ENCODE measurements at regions not wholly inside any gene's neighbourhood (a gene's known extent, or its start where the extent isn't known, plus 50 kb on each side); places are given as distances from the start of the nearest gene placed in this dataset.
A peak's percentile ranks its signal among the peaks of the same experiment; 100 is the strongest.

DNA sequence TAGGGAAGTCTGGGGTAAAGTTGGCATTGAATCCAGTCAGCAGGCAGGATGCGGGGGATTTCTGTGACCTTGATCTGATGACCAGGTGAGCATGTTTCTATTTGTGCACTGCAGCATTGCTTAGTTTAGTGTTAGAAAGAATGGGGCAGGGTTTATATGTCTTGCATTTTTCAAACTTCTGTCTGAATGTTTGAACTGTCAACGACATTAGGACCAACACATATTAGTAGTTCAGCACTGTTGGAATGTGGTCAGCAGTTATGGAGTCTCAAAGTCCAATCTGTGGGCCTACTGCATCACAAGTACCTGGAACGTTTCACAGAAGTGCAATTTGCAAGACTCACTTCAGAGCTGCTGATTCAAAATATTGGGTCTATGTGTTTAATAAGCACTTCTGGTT lies 276.6 kb upstream of the BMP2 start:
- Histone ChIP-seq H3K9me3 (no peaks in the 10 kb centered on the region), H3K4me3 (no peak overlapping the region), H3K36me3 (no peaks in the 10 kb centered on the region), H3K4me1 (peaks cover 0 to 6% (median 0%) of the 10 kb centered on the region in 4 donors), H3K27me3 (no peaks in the 10 kb centered on the region), H3K27ac (no peak overlapping the region)
- WGBS, 5 donors, result 44 to 56% (median 47%) methylated on average over 3 of the region's 3 CpGs
- peak in 1 of 2 donors; percentile 77 for DNase-seq
- intact Hi-C loops (cut with DNase I; ENCODE audit: low total_unique reads), result no loop called here
- TF ChIP-seq EP300 (IDR thresholded peaks at IDR 0.05) (no peak), POLR2A (IDR thresholded peaks at IDR 0.05) (no peak), POLR2AphosphoS5 (IDR thresholded peaks at IDR 0.05) (no peak)
- TF ChIP-seq, protein P1, sequence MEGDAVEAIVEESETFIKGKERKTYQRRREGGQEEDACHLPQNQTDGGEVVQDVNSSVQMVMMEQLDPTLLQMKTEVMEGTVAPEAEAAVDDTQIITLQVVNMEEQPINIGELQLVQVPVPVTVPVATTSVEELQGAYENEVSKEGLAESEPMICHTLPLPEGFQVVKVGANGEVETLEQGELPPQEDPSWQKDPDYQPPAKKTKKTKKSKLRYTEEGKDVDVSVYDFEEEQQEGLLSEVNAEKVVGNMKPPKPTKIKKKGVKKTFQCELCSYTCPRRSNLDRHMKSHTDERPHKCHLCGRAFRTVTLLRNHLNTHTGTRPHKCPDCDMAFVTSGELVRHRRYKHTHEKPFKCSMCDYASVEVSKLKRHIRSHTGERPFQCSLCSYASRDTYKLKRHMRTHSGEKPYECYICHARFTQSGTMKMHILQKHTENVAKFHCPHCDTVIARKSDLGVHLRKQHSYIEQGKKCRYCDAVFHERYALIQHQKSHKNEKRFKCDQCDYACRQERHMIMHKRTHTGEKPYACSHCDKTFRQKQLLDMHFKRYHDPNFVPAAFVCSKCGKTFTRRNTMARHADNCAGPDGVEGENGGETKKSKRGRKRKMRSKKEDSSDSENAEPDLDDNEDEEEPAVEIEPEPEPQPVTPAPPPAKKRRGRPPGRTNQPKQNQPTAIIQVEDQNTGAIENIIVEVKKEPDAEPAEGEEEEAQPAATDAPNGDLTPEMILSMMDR (IDR thresholded peaks at IDR 0.05), result no peak

DNA sequence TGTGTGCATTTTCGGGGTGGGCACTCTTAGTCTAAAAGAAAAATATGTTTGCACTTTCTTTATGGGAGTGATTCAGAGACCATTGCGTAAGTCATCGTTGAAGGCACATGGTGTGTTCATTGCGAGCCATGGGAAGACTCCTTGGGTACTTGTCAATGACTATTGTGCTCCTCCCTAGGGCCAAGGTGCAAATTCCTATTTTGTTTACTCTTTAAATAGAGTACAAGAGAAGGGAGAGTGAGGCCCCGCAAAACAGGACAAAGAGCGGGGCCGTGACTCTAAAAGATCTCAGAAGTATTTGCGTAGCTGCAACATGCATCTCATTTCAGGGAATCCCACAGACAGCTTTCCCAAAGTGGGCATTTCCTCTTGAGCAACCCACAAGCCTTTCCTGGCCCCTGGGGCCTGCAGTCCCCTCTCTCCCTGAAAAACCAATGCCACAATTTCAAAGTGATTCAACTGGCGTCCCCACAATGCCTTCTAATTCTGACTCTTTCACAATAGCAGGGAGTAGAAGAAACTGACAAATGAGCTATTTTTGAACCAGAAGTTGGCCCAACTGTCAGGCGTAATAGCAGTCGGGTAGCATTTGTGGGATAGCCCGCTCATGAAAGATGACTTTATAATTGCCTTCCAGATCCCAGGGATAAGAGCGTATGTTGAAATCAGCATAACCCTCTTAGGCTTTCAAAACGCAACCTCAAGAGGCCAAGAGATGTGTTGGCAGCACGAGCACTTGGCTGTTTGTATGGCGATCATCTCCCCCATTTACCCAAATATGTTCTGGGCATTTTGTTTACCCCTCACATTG lies 277.9 kb upstream of the BMP2 start:
- WGBS, 5 donors, result 64 to 75% (median 72%) methylated on average over 16 of the region's 16 CpGs
- no peak for TF ChIP-seq EP300 (IDR thresholded peaks at IDR 0.05)
- TF ChIP-seq, protein P1 (IDR thresholded peaks at IDR 0.05), result no peak
- no peak for TF ChIP-seq POLR2A (IDR thresholded peaks at IDR 0.05)
- no peak for TF ChIP-seq POLR2AphosphoS5 (IDR thresholded peaks at IDR 0.05)
- intact Hi-C loops (cut with DNase I; ENCODE audit: low total_unique reads), result no loop called here
- H3K9me3 ChIP-seq, result no peaks in the 10 kb centered on the region
- no peak overlapping the region for H3K27ac ChIP-seq
- H3K36me3 ChIP-seq, result no peaks in the 10 kb centered on the region
- peaks cover 0 to 6% (median 0%) of the 10 kb centered on the region in 4 donors for H3K4me1 ChIP-seq
- peak in 1 of 2 donors; percentile 26 for DNase-seq
- no peaks in the 10 kb centered on the region for H3K27me3 ChIP-seq
- no peak overlapping the region for H3K4me3 ChIP-seq

DNA sequence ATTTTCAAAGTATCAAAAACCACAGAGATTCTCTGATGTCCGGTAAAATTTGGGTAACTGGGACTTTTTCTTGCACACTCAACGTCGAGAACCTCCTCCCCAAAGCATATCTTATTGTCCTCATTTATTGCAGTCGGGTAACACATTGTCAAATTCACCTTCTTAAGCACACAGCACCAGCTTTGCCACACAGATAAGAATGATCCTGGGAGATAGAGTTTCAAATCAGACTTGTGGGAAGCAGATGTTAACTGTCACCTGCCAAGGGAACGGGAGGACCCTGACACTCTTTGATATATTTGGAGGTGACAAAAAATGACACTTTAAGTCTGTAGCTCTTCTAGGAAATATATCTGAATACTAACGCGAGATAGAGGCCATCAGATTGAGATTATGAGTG lies 282.1 kb upstream of the BMP2 start:
- Histone ChIP-seq H3K4me3 (no peak overlapping the region), H3K9me3 (no peaks in the 10 kb centered on the region), H3K27me3 (no peaks in the 10 kb centered on the region), H3K4me1 (no peaks in the 10 kb centered on the region), H3K27ac (no peak overlapping the region), H3K36me3 (no peaks in the 10 kb centered on the region)
- TF ChIP-seq POLR2A (IDR thresholded peaks at IDR 0.05) (no peak), POLR2AphosphoS5 (IDR thresholded peaks at IDR 0.05) (no peak), EP300 (IDR thresholded peaks at IDR 0.05) (no peak)
- TF ChIP-seq, protein P1 (IDR thresholded peaks at IDR 0.05), result no peak
- 34 to 57% (median 45%) methylated on average over 7 of the region's 7 CpGs for WGBS, 5 donors
- DNase-seq, result no peak
- intact Hi-C loops (cut with DNase I; ENCODE audit: low total_unique reads), result no loop called here

DNA sequence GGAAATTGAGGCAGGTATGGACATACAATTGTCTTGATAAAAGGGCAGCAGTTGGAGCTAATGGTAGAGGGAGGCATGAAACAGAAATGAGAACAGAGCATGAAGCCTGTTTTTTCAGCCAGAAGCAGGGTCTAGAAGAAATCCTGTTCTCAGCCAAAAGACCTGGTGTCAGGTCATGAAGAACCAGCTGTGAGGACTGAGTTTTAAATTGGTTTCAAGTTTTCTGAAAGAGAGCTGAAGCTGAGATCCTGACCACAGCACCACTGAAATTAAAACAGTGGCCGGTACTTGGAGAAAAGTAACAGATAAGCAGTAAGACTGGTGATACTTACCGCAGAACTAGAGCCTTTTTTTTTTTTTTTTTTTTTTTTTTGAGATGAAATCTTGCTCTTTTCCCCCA lies 283.8 kb upstream of the BMP2 start:
- no peak overlapping the region for H3K27ac ChIP-seq
- no peaks in the 10 kb centered on the region for H3K4me1 ChIP-seq
- no peaks in the 10 kb centered on the region for H3K9me3 ChIP-seq
- H3K27me3 ChIP-seq, result no peaks in the 10 kb centered on the region
- TF ChIP-seq POLR2AphosphoS5 (IDR thresholded peaks at IDR 0.05) (no peak), EP300 (IDR thresholded peaks at IDR 0.05) (no peak), POLR2A (IDR thresholded peaks at IDR 0.05) (no peak)
- TF ChIP-seq, protein P1 (IDR thresholded peaks at IDR 0.05), result no peak
- no peaks in the 10 kb centered on the region for H3K36me3 ChIP-seq
- no peak for DNase-seq
- intact Hi-C loops (cut with DNase I; ENCODE audit: low total_unique reads), result no loop called here
- H3K4me3 ChIP-seq, result no peak overlapping the region
- 84 to 94% (median 87%) methylated on average over 2 of the region's 2 CpGs for WGBS, 5 donors
